HepG2 (cell line): ENCODE measurements at regions not wholly inside any gene's neighbourhood (a gene's known extent, or its start where the extent isn't known, plus 50 kb on each side); places are given as distances from the start of the nearest gene placed in this dataset.

Experiments used
- ATAC-seq: fragments of 200-7000 bp; cut with Tn5 transposase; 3 replicates; pipeline ENCODE4 v1.9.1; 2020; ENCODE audit warnings: mild to moderate bottlenecking, moderate library complexity
- BruUV-seq: library from RNA; stranded (reverse); fragments of 400-500 nt; replicated peaks from 2 replicates; lab custom pipeline; 2021; lab: Mats Ljungman, UMichigan
- CTCF ChIA-PET: fragments of 300-600 bp; formaldehyde crosslinking; extraction: SDS; loops from one replicate; lab custom pipeline; 2021; ENCODE audit warnings: low total read pairs, inconsistent platforms, low intra/inter-chr PET ratio; lab: Yijun Ruan, JAX
- POLR2A ChIA-PET: fragments of 350-600 bp; sonication (Branson Sonifier 250); formaldehyde crosslinking; loops from one replicate; lab custom pipeline; 2020; ENCODE audit warnings: antibody characterized with exemption, inconsistent platforms; lab: Yijun Ruan, JAX
- DNase-seq: peaks from one replicate; pipeline ENCODE4 v3.0.0-alpha.2; 2015; ENCODE audit warnings: low spot score
- FAIRE-seq: peaks from 3 replicates; lab custom pipeline; 2011; peaks lifted over from hg19 to GRCh38; lab: Jason Lieb, UNC
- H2AFZ ChIP-seq: one replicate; pipeline ENCODE4 v1.6.1; 2011; ENCODE audit warnings: low read length, inconsistent platforms
- H3K27ac ChIP-seq: fragments of 300-600 bp; 3 replicates; pipeline ENCODE4 v1.8.0; 2011; ENCODE audit warnings: mixed run types, mild to moderate bottlenecking, mixed read lengths, low read length, inconsistent platforms; ENCODE audit not compliant: insufficient read depth; ENCODE audit errors: extremely low read length
- H3K27me3 ChIP-seq, 2 experiments: fragments of 200-600 bp in 1 of 2; 2 replicates in 1 of 2; 3 replicates in 1 of 2; pipeline versions ENCODE4 v1.6.0 to v1.8.0; 2011; ENCODE audit warnings: low read length in 2 of 2, mild to moderate bottlenecking in 2 of 2, moderate library complexity in 2 of 2, inconsistent platforms in 1 of 2; ENCODE audit not compliant: insufficient read depth in 2 of 2, control insufficient read depth in 1 of 2
- H3K36me3 ChIP-seq, 2 experiments: fragments of 200-600 bp in 1 of 2; replicated peaks in 1 of 2; 2 replicates in 1 of 2; 3 replicates in 1 of 2; pipeline versions ENCODE4 v1.5.1 to v1.8.0; 2011; ENCODE audit warnings: low read length in 2 of 2, inconsistent platforms in 1 of 2; ENCODE audit not compliant: insufficient read depth in 2 of 2, control insufficient read depth in 1 of 2
- H3K4me1 ChIP-seq: 2 replicates; pipeline ENCODE4 v1.5.1; 2012; ENCODE audit warnings: low read length, inconsistent platforms; ENCODE audit not compliant: insufficient read depth
- H3K4me2 ChIP-seq: 2 replicates; pipeline ENCODE4 v1.6.0; 2011; ENCODE audit warnings: low read depth, low read length, inconsistent platforms
- H3K4me3 ChIP-seq, 3 experiments: fragments of 200-600 bp in 1 of 3; sonication (generic), shearing (Covaris generic) in 1 of 3; replicated peaks in 1 of 3; 2 replicates each; pipeline ENCODE4 v1.5.1; 2011 to 2016; ENCODE audit warnings: low read length in 3 of 3, inconsistent platforms in 2 of 3, low read depth in 2 of 3, mild to moderate bottlenecking in 2 of 3, control low read depth in 1 of 3, mixed read lengths in 1 of 3; ENCODE audit not compliant: insufficient read depth in 1 of 3
- H3K79me2 ChIP-seq: one replicate; pipeline ENCODE4 v1.6.1; 2011; ENCODE audit warnings: low read length, inconsistent platforms; ENCODE audit not compliant: insufficient read depth
- H3K9ac ChIP-seq: 2 replicates; pipeline ENCODE4 v1.6.0; 2011; ENCODE audit warnings: mild to moderate bottlenecking, low read depth, low read length, inconsistent platforms; ENCODE audit not compliant: insufficient read depth
- H3K9me3 ChIP-seq: 2 replicates; pipeline ENCODE4 v1.5.1; 2012; ENCODE audit warnings: mild to moderate bottlenecking, low read length
- H4K20me1 ChIP-seq: 2 replicates; pipeline ENCODE4 v1.6.0; 2011; ENCODE audit warnings: inconsistent platforms, mild to moderate bottlenecking, low read length, moderate library complexity; ENCODE audit not compliant: insufficient read depth
- GATAD2A ChIP-seq: IDR thresholded peaks from 2 replicates; pipeline ENCODE4 v1.6.1; 2016
- HDAC2 ChIP-seq: sonication (generic); formaldehyde crosslinking; IDR thresholded peaks from 2 replicates; pipeline ENCODE4 v1.4.0; 2020; ENCODE audit warnings: missing genetic modification reagents
- IRF2 ChIP-seq: IDR thresholded peaks from 2 replicates; pipeline ENCODE4 v1.6.1; 2018; ENCODE audit warnings: missing genetic modification reagents, missing compliant biosample characterization
- JUNB ChIP-seq: sonication (generic); formaldehyde crosslinking; IDR thresholded peaks from 2 replicates; pipeline ENCODE4 v1.8.0; 2022; ENCODE audit warnings: missing genetic modification reagents, mild to moderate bottlenecking, borderline replicate concordance
- KDM5B ChIP-seq: sonication (generic); formaldehyde crosslinking; IDR thresholded peaks from 2 replicates; pipeline ENCODE4 v1.4.0; 2020; ENCODE audit warnings: missing genetic modification reagents, mild to moderate bottlenecking, borderline replicate concordance
- MEIS2 ChIP-seq: sonication (generic); formaldehyde crosslinking; IDR thresholded peaks from 2 replicates; pipeline ENCODE4 v1.9.0; 2021; ENCODE audit warnings: mild to moderate bottlenecking, missing genetic modification reagents
- MXD1 ChIP-seq: sonication (generic); formaldehyde crosslinking; IDR thresholded peaks from 2 replicates; pipeline ENCODE4 v1.4.0; 2020; ENCODE audit warnings: mild to moderate bottlenecking, missing genetic modification reagents
- NR1H2 ChIP-seq: sonication (generic); formaldehyde crosslinking; IDR thresholded peaks from 2 replicates; pipeline ENCODE4 v1.8.1; 2022; ENCODE audit warnings: low read depth, missing genetic modification reagents, borderline replicate concordance
- PPARG ChIP-seq: conservative IDR thresholded peaks from 2 replicates; pipeline ENCODE4 v1.6.1; 2016; ENCODE audit warnings: missing biosample characterization, missing genetic modification reagents
- RFXAP ChIP-seq: sonication (generic); formaldehyde crosslinking; IDR thresholded peaks from 2 replicates; pipeline ENCODE4 v1.4.0; 2020; ENCODE audit warnings: missing genetic modification reagents, borderline replicate concordance
- SMAD1 ChIP-seq: sonication (generic); formaldehyde crosslinking; IDR thresholded peaks from 2 replicates; pipeline ENCODE4 v1.4.0; 2020; ENCODE audit warnings: missing genetic modification reagents, low read depth, mild to moderate bottlenecking, borderline replicate concordance
- TFE3 ChIP-seq: IDR thresholded peaks from 2 replicates; pipeline ENCODE4 v1.6.1; 2016
- ZC3H13 ChIP-seq: sonication (generic); formaldehyde crosslinking; IDR thresholded peaks from 2 replicates; pipeline ENCODE4 v1.8.1; 2023; ENCODE audit warnings: mild to moderate bottlenecking, missing genetic modification reagents, moderate library complexity
- ZNF224 ChIP-seq: sonication (generic); formaldehyde crosslinking; IDR thresholded peaks from 2 replicates; pipeline ENCODE4 v1.5.0; 2020; ENCODE audit warnings: mild to moderate bottlenecking, missing genetic modification reagents
- ZNF282 ChIP-seq: fragments of 450-650 bp; IDR thresholded peaks from 2 replicates; pipeline ENCODE4 v1.6.1; 2018; ENCODE audit not compliant: partially characterized antibody
- ZNF383 ChIP-seq: sonication (generic); formaldehyde crosslinking; IDR thresholded peaks from 2 replicates; pipeline ENCODE4 v1.4.0; 2020; ENCODE audit warnings: missing genetic modification reagents, mild to moderate bottlenecking, borderline replicate concordance
- ZNF512B ChIP-seq: sonication (generic); formaldehyde crosslinking; IDR thresholded peaks from 2 replicates; pipeline ENCODE4 v1.5.1; 2020; ENCODE audit warnings: missing genetic modification reagents, mild to moderate bottlenecking, borderline replicate concordance
- ZNF556 ChIP-seq: sonication (generic); formaldehyde crosslinking; IDR thresholded peaks from 2 replicates; pipeline ENCODE4 v1.4.0; 2020; ENCODE audit warnings: mild to moderate bottlenecking, missing genetic modification reagents, borderline replicate concordance
- ZNF564 ChIP-seq: sonication (generic); formaldehyde crosslinking; IDR thresholded peaks from 2 replicates; pipeline ENCODE4 v1.8.1; 2023; ENCODE audit warnings: mild to moderate bottlenecking, missing genetic modification reagents
- ZSCAN29 ChIP-seq: sonication (generic); formaldehyde crosslinking; conservative IDR thresholded peaks from 2 replicates; pipeline ENCODE4 v1.4.0; 2020; ENCODE audit warnings: mild to moderate bottlenecking, missing genetic modification reagents
- WGBS: methylation state at CpG from one replicate; pipeline ENCODE4 v1.1.6; 2017; ENCODE audit warnings: low lambda C conversion rate; 5-methylcytosine and 5-hydroxymethylcytosine counted together
- in situ Hi-C: cut with HindIII; loops from 2 replicates; pipeline ENCODE4 v1.10.0; 2017; ENCODE audit warnings: low pct_unique_long_range_greater_than_20kb; ENCODE audit not compliant: extremely low pct_ligation_motif_present
- intact Hi-C: fragments of 100-400 bp; cut with micrococcal nuclease; formaldehyde crosslinking; loops from one replicate; pipeline ENCODE4 v1.10.0; 2022; ENCODE audit not compliant: unreplicated experiment
- TF ChIP-seq, protein P1 (sequence below): sonication (generic); formaldehyde crosslinking; IDR thresholded peaks from 2 replicates; pipeline ENCODE4 v1.8.1; 2023; ENCODE audit warnings: missing genetic modification reagents, inconsistent platforms, borderline replicate concordance

GRCh38 chr12:91663744-91664143 lies 481.1 kb upstream of the DCN start (continued):
- TF ChIP-seq MXD1 (CRISPR knock-in tag), result no peak
- no peak for TF ChIP-seq ZC3H13
- TF ChIP-seq JUNB (CRISPR knock-in tag), result no peak
- no peak for TF ChIP-seq ZNF564
- no peak for TF ChIP-seq ZNF512B (CRISPR knock-in tag)
- no peak for TF ChIP-seq ZNF383 (CRISPR knock-in tag)
- TF ChIP-seq ZNF556 (CRISPR knock-in tag), result no peak
- no peak for TF ChIP-seq ZNF224 (CRISPR knock-in tag)

DNA sequence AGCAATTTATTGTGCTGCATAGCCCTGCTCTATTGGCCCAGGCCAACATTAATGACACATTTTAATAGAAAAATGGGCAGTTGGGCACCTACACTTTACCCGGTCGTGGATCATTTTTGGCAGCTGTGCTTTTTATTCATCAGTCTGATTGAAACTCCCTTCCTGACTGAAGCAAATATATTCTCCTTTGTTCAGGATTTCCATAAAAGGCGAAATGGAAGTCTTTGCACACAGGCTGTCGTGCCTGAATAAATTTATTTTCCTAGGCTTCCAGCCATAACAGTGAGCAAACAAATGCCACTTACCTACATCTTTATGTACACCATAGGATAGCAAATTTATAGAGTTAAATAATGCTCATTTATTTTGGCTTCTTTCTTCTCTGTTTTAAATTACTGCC lies 480.7 kb upstream of the DCN start:
- no peak for FAIRE-seq
- Histone ChIP-seq H3K27me3 (no peaks in the 10 kb centered on the region), H2AFZ (no peak overlapping the region), H3K79me2 (no peaks in the 10 kb centered on the region), H3K9ac (no peak overlapping the region), H3K4me1 (no peaks in the 10 kb centered on the region), H4K20me1 (no peaks in the 10 kb centered on the region), H3K4me2 (no peak overlapping the region), H3K9me3 (0 out of 2 replicates have a peak, but pooled peaks cover 4% of the 10 kb centered on the region), H3K27ac (no peak overlapping the region), H3K36me3 (no peaks in the 10 kb centered on the region), H3K4me3 (no peak overlapping the region)
- no peak for ATAC-seq
- intact Hi-C loops, result no loop called here
- no peak for DNase-seq
- TF ChIP-seq KDM5B (CRISPR knock-in tag) (no peak), GATAD2A (no peak), TFE3 (no peak), NR1H2 (CRISPR knock-in tag) (no peak), MEIS2 (CRISPR knock-in tag) (no peak), PPARG (CRISPR knock-in tag) (no peak), RFXAP (no peak), HDAC2 (CRISPR knock-in tag) (no peak), SMAD1 (CRISPR knock-in tag) (no peak), IRF2 (CRISPR knock-in tag) (no peak), ZSCAN29 (no peak), ZNF282 (no peak)
- TF ChIP-seq, protein P1, sequence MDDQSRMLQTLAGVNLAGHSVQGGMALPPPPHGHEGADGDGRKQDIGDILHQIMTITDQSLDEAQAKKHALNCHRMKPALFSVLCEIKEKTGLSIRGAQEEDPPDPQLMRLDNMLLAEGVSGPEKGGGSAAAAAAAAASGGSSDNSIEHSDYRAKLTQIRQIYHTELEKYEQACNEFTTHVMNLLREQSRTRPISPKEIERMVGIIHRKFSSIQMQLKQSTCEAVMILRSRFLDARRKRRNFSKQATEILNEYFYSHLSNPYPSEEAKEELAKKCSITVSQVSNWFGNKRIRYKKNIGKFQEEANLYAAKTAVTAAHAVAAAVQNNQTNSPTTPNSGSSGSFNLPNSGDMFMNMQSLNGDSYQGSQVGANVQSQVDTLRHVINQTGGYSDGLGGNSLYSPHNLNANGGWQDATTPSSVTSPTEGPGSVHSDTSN (CRISPR knock-in tag), result no peak
- in situ Hi-C loops, result no loop called here
- 20% methylated on average over 4 of the region's 4 CpGs for whole genome bisulfite sequencing
- ChIA-PET CTCF (no interaction called here), POLR2A (no interaction called here)
- BruUV-seq, result no TSS peak
